Amniotic stem cell (primary cell): ENCODE measurements at regions not wholly inside any gene's neighbourhood (a gene's known extent, or its start where the extent isn't known, plus 50 kb on each side); places are given as distances from the start of the nearest gene placed in this dataset.

ENCODE experiments used
- DNase-seq: peaks from one replicate; lab custom pipeline; 2025; lab: John Stamatoyannopoulos, UW

- no peak for DNase-seq
These were observed 50.4 kb upstream of the DAB2 start for GRCh38 chr5:39475159-39475571.
